B cell (primary cell): ENCODE measurements at regions not wholly inside any gene's neighbourhood (a gene's known extent, or its start where the extent isn't known, plus 50 kb on each side); places are given as distances from the start of the nearest gene placed in this dataset.

Experiments used
- ATAC-seq: fragments of 200-7000 bp; cut with Tn5 transposase; one replicate; pipeline ENCODE4 v1.10.0; 2021; ENCODE audit warnings: low read depth, mild to moderate bottlenecking, moderate number of reproducible peaks, moderate library complexity
- CTCF ChIA-PET: fragments of 350-600 bp; sonication (Branson Sonifier 250); formaldehyde crosslinking; loops from one replicate; lab custom pipeline; 2021; ENCODE audit warnings: antibody characterized with exemption, inconsistent platforms; lab: Charles Lee
- POLR2A ChIA-PET: fragments of 350-600 bp; sonication (Branson Sonifier 250); formaldehyde crosslinking; loops from one replicate; lab custom pipeline; 2021; ENCODE audit warnings: antibody characterized with exemption; lab: Charles Lee
- DNase-seq: peaks from one replicate; pipeline ENCODE4 v3.0.0; 2013
- H2AFZ ChIP-seq: 2 replicates; pipeline ENCODE4 v1.6.1; 2012; ENCODE audit warnings: mild to moderate bottlenecking, low read depth, low read length; ENCODE audit not compliant: insufficient read depth, poor library complexity, severe bottlenecking
- H3K27ac ChIP-seq, 2 donors: 1 replicate in 1 of 2; 2 replicates in 1 of 2; pipeline ENCODE4 v1.5.1; 2012 to 2013; ENCODE audit warnings: low read length in 2 of 2, mild to moderate bottlenecking in 2 of 2, moderate library complexity in 1 of 2
- H3K27me3 ChIP-seq, 4 experiments: fragments of 200-600 bp in 1 of 4; sonication (generic) in 1 of 4; replicated peaks in 1 of 4; 1 replicate in 2 of 4; 2 replicates in 2 of 4; pipeline versions ENCODE4 v1.6.1 to v1.7.0; 2013 to 2016; ENCODE audit warnings: low read length in 3 of 4, mild to moderate bottlenecking in 2 of 4, mixed read lengths in 1 of 4, moderate library complexity in 1 of 4; ENCODE audit not compliant: insufficient read depth in 4 of 4, control insufficient read depth in 3 of 4; ENCODE audit errors: control extremely low read depth in 1 of 4
- H3K36me3 ChIP-seq, 2 experiments: replicated peaks in 1 of 2; 1 replicate in 1 of 2; 2 replicates in 1 of 2; pipeline versions ENCODE4 v1.6.1 to v1.7.1; 2013; ENCODE audit warnings: low read length in 1 of 2; ENCODE audit not compliant: insufficient read depth in 2 of 2, control insufficient read depth in 1 of 2; ENCODE audit errors: control extremely low read depth in 1 of 2, extremely low read depth in 1 of 2
- H3K4me1 ChIP-seq, 2 donors: fragments of 200-600 bp in 1 of 2; sonication (generic) in 1 of 2; 1 replicate in 1 of 2; 2 replicates in 1 of 2; pipeline versions ENCODE4 v1.5.1 to v1.6.1; 2013 to 2017; ENCODE audit warnings: low read length in 2 of 2; ENCODE audit not compliant: control insufficient read depth in 2 of 2, insufficient read depth in 2 of 2
- H3K4me2 ChIP-seq: replicated peaks from 2 replicates; pipeline ENCODE3; 2012; ENCODE audit warnings: mild to moderate bottlenecking, low read depth, low read length; ENCODE audit not compliant: poor library complexity, severe bottlenecking
- H3K4me3 ChIP-seq, 5 experiments: fragments of 200-600 bp in 1 of 5; sonication (generic) in 1 of 5; 1 replicate in 3 of 5; 2 replicates in 2 of 5; pipeline versions ENCODE4 v1.5.1 to v1.7.0; 2011 to 2016; ENCODE audit warnings: low read length in 4 of 5, mild to moderate bottlenecking in 4 of 5, low read depth in 2 of 5, control low read depth in 1 of 5, moderate library complexity in 1 of 5; ENCODE audit not compliant: insufficient read depth in 1 of 5; ENCODE audit errors: control extremely low read depth in 1 of 5, extremely low read depth in 1 of 5
- H3K79me2 ChIP-seq: fragments of 200-600 bp; sonication (generic); one replicate; pipeline ENCODE4 v1.6.0; 2016; ENCODE audit warnings: low read length; ENCODE audit not compliant: control insufficient read depth, insufficient read depth
- H3K9ac ChIP-seq: fragments of 200-600 bp; sonication (generic); 2 replicates; pipeline ENCODE4 v1.6.1; 2017; ENCODE audit warnings: mild to moderate bottlenecking, low read length, moderate library complexity
- H3K9me3 ChIP-seq, 3 donors: one replicate each; pipeline versions ENCODE4 v1.6.1 to v1.7.1; 2013; ENCODE audit warnings: low read length in 2 of 3; ENCODE audit not compliant: control insufficient read depth in 2 of 3, insufficient read depth in 1 of 3; ENCODE audit errors: control extremely low read depth in 1 of 3
- H4K20me1 ChIP-seq: 2 replicates; pipeline ENCODE4 v1.6.0; 2012; ENCODE audit warnings: mild to moderate bottlenecking, low read length; ENCODE audit not compliant: insufficient read depth, control insufficient read depth, poor library complexity, severe bottlenecking
- H3K27ac Mint-ChIP-seq: one replicate; pipeline ENCODE4 v1.8.0; 2021; ENCODE audit warnings: mixed read lengths
- H3K27me3 Mint-ChIP-seq: one replicate; pipeline ENCODE4 v1.8.0; 2021; ENCODE audit warnings: mixed read lengths
- H3K4me1 Mint-ChIP-seq: one replicate; pipeline ENCODE4 v1.8.0; 2021; ENCODE audit warnings: mixed read lengths
- H3K4me3 Mint-ChIP-seq: one replicate; pipeline ENCODE4 v1.8.0; 2021; ENCODE audit warnings: mixed read lengths
- H3K9me3 Mint-ChIP-seq: one replicate; pipeline ENCODE4 v1.8.0; 2022; ENCODE audit warnings: mixed read lengths; ENCODE audit not compliant: insufficient read depth
- CTCF ChIP-seq: fragments of 200-600 bp; IDR thresholded peaks from one replicate; pipeline ENCODE4 v1.8.0; 2022; ENCODE audit warnings: antibody characterized with exemption, mild to moderate bottlenecking
- EZH2 ChIP-seq: IDR thresholded peaks from 2 replicates; pipeline ENCODE4 v1.6.1; 2012; ENCODE audit warnings: borderline replicate concordance, low read depth, mild to moderate bottlenecking, moderate library complexity, low read length; ENCODE audit not compliant: insufficient read depth, poor library complexity, severe bottlenecking
- whole genome bisulfite sequencing: methylation state at CpG from one replicate; pipeline ENCODE4 v1.1.5; 2013; ENCODE audit warnings: missing lambda C conversion rate; ENCODE audit not compliant: insufficient coverage; 5-methylcytosine and 5-hydroxymethylcytosine counted together
- intact Hi-C: fragments of 100-400 bp; cut with micrococcal nuclease; formaldehyde crosslinking; loops from one replicate; pipeline ENCODE4 v1.10.0; 2022

- Histone ChIP-seq H3K27ac (no peak overlapping the region), H3K9me3 (no peaks in the 10 kb centered on the region), H3K27me3 (no peaks in the 10 kb centered on the region), H3K9ac (no peak overlapping the region), H2AFZ (no peak overlapping the region), H3K4me1 (no peaks in the 10 kb centered on the region), H3K4me3 (no peak overlapping the region), H3K79me2 (no peaks in the 10 kb centered on the region), H3K36me3 (no peaks in the 10 kb centered on the region), H3K4me2 (no peak overlapping the region), H4K20me1 (no peaks in the 10 kb centered on the region)
- H3K27me3 Mint-ChIP-seq = peaks cover 12% of the 10 kb centered on the region
- H3K4me1 Mint-ChIP-seq = no peaks in the 10 kb centered on the region
- ChIA-PET POLR2A (no interaction called here), CTCF (no interaction called here)
- ATAC-seq = no peak
- TF ChIP-seq EZH2 (no peak), CTCF (no peak)
- intact Hi-C loops = no loop called here
- no peak overlapping the region for H3K4me3 Mint-ChIP-seq
- H3K27ac Mint-ChIP-seq = no peak overlapping the region
- H3K9me3 Mint-ChIP-seq = peaks cover 4% of the 10 kb centered on the region
- DNase-seq = no peak
Measured at GRCh38 chr2:151118269-151118668, 143.4 kb downstream of the RBM43 start.

GRCh38 chr2:151114874-151115273 is 146.8 kb downstream of the RBM43 start:
- no peaks in the 10 kb centered on the region for H4K20me1 ChIP-seq
- no peak overlapping the region for H3K4me3 ChIP-seq
- Mint-ChIP-seq H3K27me3 (peaks cover 3% of the 10 kb centered on the region), H3K4me1 (no peaks in the 10 kb centered on the region), H3K27ac (no peak overlapping the region), H3K4me3 (no peak overlapping the region), H3K9me3 (peaks cover 4% of the 10 kb centered on the region)
- H3K27me3 ChIP-seq = no peaks in the 10 kb centered on the region
- no peaks in the 10 kb centered on the region for H3K36me3 ChIP-seq
- intact Hi-C loops = no loop called here
- DNase-seq (no peak), ATAC-seq (no peak)
- H3K4me2 ChIP-seq = no peak overlapping the region
- no peaks in the 10 kb centered on the region for H3K4me1 ChIP-seq
- no peak overlapping the region for H3K9ac ChIP-seq
- no peaks in the 10 kb centered on the region for H3K9me3 ChIP-seq
- no peaks in the 10 kb centered on the region for H3K79me2 ChIP-seq
- 78% methylated on average over 2 of the region's 3 CpGs for WGBS
- POLR2A ChIA-PET = no interaction called here
- CTCF ChIA-PET = no interaction called here
- no peak overlapping the region for H2AFZ ChIP-seq
- no peak overlapping the region for H3K27ac ChIP-seq
- TF ChIP-seq CTCF (no peak), EZH2 (no peak)
